ENCODE measurements at regions not wholly inside any gene's neighbourhood (a gene's known extent, or its start where the extent isn't known, plus 50 kb on each side); places are given as distances from the start of the nearest gene placed in this dataset.

DNA sequence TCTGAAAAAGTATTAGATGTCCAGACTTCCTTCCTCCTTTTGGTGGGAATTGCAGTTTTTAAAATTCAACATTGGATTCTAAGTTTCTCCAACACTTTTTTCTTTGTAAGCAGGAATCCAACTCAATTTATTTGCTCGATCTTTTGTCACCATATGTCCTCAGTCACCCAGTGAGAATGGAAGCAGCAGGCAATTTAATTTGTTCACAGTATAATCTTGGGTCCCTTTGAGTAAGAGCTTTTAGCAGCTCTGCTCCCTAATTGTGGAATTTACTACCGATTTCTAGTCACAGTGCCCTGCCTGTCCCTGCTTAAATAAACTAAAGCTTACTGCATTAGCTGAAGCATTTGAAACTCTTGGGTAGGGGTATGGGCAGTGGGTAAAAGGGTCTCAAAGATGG is 98.6 kb downstream of the BTBD3 start:
- TF ChIP-seq CTCF (IDR thresholded peaks at IDR 0.05) (no peak), POLR2A (IDR thresholded peaks at IDR 0.05) (no peak), EP300 (IDR thresholded peaks at IDR 0.05) (no peak)

Data from upper lobe of left lung (tissue), 4 donors.